T-helper 22 cell (primary cell): ENCODE measurements at regions not wholly inside any gene's neighbourhood (a gene's known extent, or its start where the extent isn't known, plus 50 kb on each side); places are given as distances from the start of the nearest gene placed in this dataset.

Experiments used
- DNase-seq: peaks from one replicate; pipeline ENCODE4 v3.0.0-alpha.2; 2020; ENCODE audit warnings: low read depth

DNA sequence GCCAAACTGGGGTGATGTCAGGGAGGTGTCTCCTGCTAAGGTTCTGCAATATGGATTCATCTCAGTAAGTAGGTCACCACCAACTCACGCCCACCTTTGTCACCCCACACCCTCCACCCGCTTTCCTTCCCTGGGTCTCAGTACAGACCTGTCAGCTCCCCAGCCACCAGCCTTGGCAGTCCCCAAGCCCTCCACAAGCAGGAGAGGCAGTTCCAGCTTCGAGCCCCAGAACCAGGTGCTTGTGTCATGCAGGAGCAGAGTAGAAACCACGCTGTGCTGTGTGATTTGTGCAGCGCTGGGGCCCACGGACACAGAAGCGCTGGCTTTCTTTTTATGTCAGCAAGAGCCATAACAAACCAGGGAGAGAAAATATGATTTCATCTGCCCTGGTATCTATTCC, 89.0 kb upstream of the CDH4 start:
- DNase-seq: no peak

DNA sequence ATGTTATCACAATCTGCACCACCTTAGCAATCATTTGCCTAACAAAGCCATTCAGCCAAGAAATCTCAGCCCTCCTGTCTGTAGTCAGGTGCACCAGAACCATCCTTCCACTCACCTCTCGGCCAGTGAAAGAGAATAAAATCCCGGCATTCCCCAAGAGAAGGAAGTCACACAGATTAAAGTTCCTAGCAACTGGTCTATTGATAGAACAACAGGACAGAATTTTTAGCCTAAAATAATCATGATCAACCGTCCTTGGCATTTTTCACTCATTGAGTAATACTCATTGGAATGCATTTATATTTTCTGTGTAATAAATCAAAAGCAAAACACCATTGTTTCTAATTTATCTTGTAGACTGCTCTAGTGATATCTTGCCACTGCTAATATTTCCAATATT, 85.7 kb upstream of the CDH4 start:
- no peak for DNase-seq

DNA sequence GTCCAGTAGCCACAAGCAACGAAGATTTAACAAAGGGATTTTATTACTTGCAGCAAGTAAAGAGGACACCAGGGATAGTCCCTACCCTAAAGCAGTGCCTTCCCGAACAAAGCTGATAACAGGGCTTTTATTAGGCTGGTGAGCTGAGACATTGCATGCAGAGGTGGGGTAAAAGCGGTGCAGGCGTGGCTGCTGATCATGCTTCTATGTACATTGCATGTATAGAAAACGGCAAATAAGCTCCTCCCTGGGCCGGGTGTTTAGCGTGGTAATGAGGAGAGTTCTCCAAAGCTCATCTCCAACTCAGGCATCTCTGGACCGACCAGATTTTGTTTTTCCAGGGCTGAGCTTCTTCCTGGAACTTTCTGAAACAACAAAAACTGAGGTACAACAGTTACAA, 83.5 kb upstream of the CDH4 start:
- DNase-seq: no peak

- DNase-seq: no peak
These were observed 82.2 kb upstream of the CDH4 start for GRCh38 chr20:61169874-61170273.

DNA sequence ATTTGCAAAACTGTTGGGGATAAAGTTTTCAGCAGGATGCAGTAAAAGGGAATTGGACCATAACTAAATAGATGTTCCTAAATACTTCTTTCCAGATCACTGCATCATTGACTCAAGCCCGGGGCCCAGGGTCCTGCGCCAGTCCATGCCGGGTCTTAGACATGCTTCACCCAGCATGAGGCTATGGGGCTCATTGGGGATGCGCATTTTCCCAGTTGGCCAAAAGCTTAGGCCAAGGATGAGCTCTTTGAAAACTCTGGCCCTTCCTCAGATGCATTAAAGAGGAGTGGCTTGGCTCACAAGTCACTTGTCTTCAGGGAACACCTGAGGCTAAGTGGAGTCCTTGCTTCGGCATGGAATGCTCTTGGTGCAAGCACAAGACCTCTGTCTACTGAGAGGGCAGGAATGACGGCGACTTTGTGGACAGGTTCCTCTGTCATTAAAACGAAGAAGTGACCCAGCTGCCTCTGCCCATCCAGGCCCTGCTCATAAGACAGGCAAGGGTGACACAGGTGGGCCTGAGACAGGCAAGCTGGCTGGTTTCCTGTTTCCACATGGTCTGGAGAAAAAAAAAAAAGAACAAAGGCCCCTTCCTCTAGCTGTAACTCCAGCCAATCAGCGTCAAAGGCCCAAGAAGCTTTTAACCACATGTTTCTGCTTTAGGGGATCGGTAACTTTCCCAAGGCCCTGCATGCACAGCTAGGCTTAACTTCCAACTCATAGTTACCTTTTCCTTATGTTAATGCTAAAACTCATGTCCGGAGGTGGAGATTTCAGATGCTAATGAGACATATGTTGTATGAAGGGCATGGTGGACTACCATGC, 81.4 kb upstream of the CDH4 start:
- no peak for DNase-seq

GRCh38 chr20:61173267-61173666, 78.8 kb upstream of the CDH4 start:
- no peak for DNase-seq

DNA sequence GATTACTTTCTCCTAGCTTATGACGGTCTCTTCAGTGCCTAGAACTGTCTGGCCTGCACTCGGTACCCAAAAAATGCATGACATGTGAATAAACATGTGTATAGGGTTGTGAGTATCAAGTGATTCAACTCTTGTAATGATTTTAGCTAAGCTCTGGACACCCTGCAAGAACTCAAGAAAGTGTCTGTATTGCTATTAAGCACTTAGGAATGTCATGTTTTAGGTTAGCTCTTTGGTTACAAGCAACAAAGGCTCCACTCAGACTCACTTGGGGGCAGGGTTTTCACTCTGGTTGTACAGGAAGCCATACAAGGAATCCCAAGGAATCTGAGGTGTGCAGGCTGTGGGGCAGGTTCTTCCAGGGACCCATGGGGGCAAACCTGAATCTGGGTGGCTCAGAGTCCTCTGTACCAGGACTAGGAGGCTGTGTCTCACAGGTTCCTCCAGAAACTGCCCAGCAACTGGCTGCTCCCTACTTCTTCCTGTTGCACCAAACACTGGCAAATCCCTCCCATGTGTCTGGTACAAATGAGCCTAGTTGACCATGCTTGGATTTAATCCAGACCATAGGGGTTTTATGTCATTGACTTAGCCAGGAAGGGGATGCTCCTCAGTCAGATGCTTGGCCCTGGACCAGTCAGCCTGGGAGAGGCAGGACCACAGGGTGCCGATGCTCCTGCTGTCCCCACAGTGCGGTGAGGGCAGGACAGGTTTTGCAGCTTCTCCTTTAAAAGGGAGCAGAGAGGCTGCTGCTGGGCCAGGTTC, 77.9 kb upstream of the CDH4 start:
- DNase-seq: no peak

GRCh38 chr20:61176874-61177273, 75.2 kb upstream of the CDH4 start:
- DNase-seq: no peak

DNA sequence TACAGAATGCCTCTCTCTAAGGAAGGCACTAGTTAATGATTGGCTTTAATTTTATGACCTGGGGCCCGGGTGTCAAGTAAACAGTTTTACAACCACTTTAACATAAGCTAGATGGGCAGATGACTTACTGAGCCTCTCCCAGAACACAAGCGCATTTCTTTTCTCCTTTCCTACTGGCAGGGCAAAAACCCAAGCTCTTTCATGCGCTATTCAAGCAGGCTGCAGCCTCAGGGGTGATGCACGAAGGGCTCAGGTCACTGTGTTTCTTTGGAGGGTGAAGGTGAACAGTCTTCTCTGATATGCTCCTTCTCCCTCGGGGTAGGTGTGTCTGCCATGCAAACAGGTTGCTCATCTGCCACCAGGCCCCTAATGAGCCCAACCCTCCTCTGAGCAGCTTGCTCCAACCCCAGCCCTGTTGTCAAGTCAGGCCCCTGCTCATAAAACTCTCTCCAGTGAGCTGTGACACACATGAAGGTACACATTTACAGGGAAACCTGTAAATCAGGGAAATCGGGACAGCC, 73.5 kb upstream of the CDH4 start:
- no peak for DNase-seq

GRCh38 chr20:61184194-61184593, 67.9 kb upstream of the CDH4 start:
- no peak for DNase-seq

- no peak for DNase-seq
These were observed 66.9 kb upstream of the CDH4 start for GRCh38 chr20:61185181-61185580.

- DNase-seq: no peak
These were observed 66.0 kb upstream of the CDH4 start for GRCh38 chr20:61185841-61186601.

GRCh38 chr20:61186771-61187472, 65.1 kb upstream of the CDH4 start:
- DNase-seq: no peak

DNA sequence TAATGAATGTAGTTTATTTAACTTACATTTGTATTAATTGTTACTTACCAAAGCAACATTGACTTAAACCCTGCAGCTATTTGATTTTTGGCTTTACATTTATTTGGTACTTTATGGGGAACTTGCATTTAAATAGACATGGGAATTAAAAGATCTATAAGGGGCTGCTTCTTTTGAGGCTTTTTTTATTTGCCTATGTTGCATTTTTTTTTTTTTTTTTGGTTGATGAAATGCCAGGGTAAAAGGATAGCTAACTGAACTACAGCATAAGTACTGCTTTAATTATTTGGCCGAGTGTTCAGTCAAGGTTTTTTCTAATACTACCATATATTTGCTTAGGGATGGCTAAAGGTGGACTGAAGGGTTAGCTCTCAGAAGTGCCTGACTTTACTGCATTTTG, 62.5 kb upstream of the CDH4 start:
- no peak for DNase-seq

- no peak for DNase-seq
These were observed 61.0 kb upstream of the CDH4 start for GRCh38 chr20:61191096-61191495.

DNA sequence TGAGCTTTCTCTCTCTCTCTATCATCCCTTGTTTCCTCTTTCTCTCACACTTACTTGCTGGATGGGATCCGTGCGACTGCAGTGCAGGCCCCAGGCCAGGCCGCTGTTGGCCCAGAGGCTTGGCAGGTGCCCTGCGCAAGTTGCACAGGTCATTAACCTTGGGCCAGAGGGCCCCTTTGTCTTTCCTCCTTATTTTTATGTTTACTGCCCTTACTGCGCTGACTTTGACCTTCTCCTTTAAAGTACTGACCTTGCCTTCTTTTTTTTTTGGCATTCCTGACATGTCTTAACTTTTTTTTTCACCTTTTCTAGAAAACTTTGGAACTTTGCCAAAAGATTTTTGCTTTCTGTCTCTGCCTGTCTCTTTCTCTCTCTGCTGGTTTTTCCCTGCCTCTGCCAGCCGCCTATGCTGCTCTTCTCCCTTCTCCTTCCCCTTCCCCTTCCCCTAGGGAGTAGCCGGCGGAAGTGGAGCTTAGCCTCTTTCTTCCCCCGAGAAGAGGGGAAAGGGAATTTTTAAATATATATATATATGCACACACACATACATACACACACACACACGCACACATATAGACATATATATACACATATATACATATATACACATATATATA, 59.6 kb upstream of the CDH4 start:
- no peak for DNase-seq

GRCh38 chr20:61193164-61193563, 58.9 kb upstream of the CDH4 start:
- no peak for DNase-seq
